Skeletal muscle satellite cell (primary cell): ENCODE measurements at regions not wholly inside any gene's neighbourhood (a gene's known extent, or its start where the extent isn't known, plus 50 kb on each side); places are given as distances from the start of the nearest gene placed in this dataset.

Source experiments
- H3K27me3 ChIP-seq: 2 replicates; pipeline ENCODE4 v1.7.0; 2013; ENCODE audit warnings: low read length; ENCODE audit not compliant: control insufficient read depth, insufficient read depth
- H3K36me3 ChIP-seq: 2 replicates; pipeline ENCODE4 v1.7.0; 2013; ENCODE audit warnings: mild to moderate bottlenecking, control low read depth, low read length; ENCODE audit not compliant: insufficient read depth
- H3K4me1 ChIP-seq: 2 replicates; pipeline ENCODE4 v1.7.0; 2013; ENCODE audit warnings: low read length; ENCODE audit not compliant: control insufficient read depth, insufficient read depth
- H3K4me2 ChIP-seq: 2 replicates; pipeline ENCODE4 v1.7.0; 2013; ENCODE audit warnings: mild to moderate bottlenecking, low read length
- H3K4me3 ChIP-seq: 2 replicates; pipeline ENCODE4 v1.7.0; 2013; ENCODE audit warnings: low read length
- H3K9ac ChIP-seq: 2 replicates; pipeline ENCODE4 v1.7.0; 2013; ENCODE audit warnings: mild to moderate bottlenecking, low read depth, low read length, moderate library complexity
- H3K9me3 ChIP-seq: replicated peaks from 2 replicates; pipeline ENCODE4 v1.7.0; 2013; ENCODE audit warnings: mild to moderate bottlenecking, control low read depth, low read length

DNA sequence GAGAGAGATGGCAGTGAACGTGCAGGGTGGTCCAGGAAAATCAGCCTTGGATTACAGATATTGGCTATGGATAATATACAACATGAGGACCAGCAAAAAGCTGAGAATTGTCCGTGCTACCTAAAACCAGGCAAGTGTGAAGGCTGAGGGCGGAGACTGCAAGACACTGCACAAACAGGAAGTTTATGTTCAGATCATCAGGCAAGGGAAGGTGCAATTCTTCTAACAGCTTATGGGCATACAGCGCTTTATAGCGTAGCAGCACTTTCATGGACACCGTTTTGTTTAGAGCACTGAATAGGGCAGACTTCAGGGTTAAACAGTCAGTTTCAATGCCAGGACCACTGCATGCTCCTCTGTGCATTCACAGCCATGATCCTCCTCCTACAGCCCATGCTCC lies 93.1 kb upstream of the TMEM45B start:
- Histone ChIP-seq H3K9me3 (no peaks in the 10 kb centered on the region), H3K36me3 (no peaks in the 10 kb centered on the region), H3K4me3 (no peak overlapping the region), H3K27me3 (peaks cover 26% of the 10 kb centered on the region), H3K9ac (no peak overlapping the region), H3K4me2 (no peak overlapping the region), H3K4me1 (no peaks in the 10 kb centered on the region)

DNA sequence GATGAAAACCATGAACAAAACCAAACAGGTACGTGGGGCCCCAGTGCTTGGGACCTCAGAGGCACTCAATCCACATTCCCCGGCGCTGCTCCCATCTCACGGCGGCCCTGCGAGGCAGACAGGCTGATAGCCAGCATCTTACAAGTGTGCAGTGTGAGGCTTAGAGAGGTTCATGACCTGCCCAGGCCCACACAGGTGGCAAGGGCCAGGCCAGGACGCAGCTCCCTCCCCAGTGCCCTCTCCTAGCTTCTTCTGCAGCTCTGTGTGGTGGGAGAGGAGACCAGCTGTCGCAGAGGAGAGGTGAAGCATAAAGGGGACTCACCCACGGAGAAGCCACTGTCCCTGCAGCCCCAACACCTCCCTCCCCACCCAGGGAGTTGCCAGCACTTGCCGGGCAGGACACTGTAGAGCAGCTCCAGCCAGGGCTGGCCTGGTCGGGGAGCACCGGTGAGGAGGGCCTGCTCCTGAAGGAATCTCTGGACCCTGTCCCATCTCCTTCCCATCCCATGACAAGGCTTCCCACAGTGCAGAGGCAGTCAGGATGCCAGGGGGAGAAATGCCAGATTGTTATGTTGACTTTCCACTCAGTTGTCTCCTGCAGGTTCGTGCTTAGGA lies 92.4 kb upstream of the TMEM45B start:
- Histone ChIP-seq H3K36me3 (no peaks in the 10 kb centered on the region), H3K9ac (no peak overlapping the region), H3K4me3 (no peak overlapping the region), H3K27me3 (peaks cover 26% of the 10 kb centered on the region), H3K9me3 (no peaks in the 10 kb centered on the region), H3K4me2 (no peak overlapping the region), H3K4me1 (no peaks in the 10 kb centered on the region)

DNA sequence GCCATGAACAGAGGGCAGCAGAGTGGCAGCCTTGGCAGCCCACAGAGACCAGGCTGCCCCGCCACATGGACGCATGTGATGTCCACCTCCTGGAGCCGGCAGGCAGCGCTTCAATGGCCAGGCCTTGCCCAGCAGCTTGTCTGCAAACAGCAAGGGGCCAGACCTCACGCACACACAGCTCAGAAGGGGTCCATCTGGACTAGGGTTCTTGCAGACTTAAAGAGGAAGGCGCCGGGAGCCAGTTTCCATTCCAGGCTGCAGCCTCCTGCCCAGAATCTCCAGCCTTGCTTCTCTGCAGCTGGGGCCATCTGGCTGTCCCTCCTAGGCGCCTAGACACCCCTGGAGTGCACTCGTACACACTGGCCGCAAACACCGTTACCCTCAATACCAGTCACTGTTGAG lies 91.9 kb upstream of the TMEM45B start:
- Histone ChIP-seq H3K4me1 (no peaks in the 10 kb centered on the region), H3K27me3 (peaks cover 26% of the 10 kb centered on the region), H3K4me2 (no peak overlapping the region), H3K9me3 (no peaks in the 10 kb centered on the region), H3K9ac (no peak overlapping the region), H3K4me3 (no peak overlapping the region), H3K36me3 (no peaks in the 10 kb centered on the region)

- no peak overlapping the region for H3K9ac ChIP-seq
- no peaks in the 10 kb centered on the region for H3K4me1 ChIP-seq
- H3K4me2 ChIP-seq = no peak overlapping the region
- H3K27me3 ChIP-seq = peaks cover 23% of the 10 kb centered on the region
- H3K9me3 ChIP-seq = no peaks in the 10 kb centered on the region
- H3K4me3 ChIP-seq = no peak overlapping the region
- no peaks in the 10 kb centered on the region for H3K36me3 ChIP-seq
Observed at GRCh38 chr11:129724866-129725265, 90.8 kb upstream of the TMEM45B start.

- no peak overlapping the region for H3K4me2 ChIP-seq
- H3K9ac ChIP-seq = no peak overlapping the region
- no peaks in the 10 kb centered on the region for H3K36me3 ChIP-seq
- H3K9me3 ChIP-seq = no peaks in the 10 kb centered on the region
- H3K4me1 ChIP-seq = no peaks in the 10 kb centered on the region
- no peak overlapping the region for H3K4me3 ChIP-seq
- H3K27me3 ChIP-seq = peaks cover 30% of the 10 kb centered on the region
Observed at GRCh38 chr11:129726179-129726578, 89.5 kb upstream of the TMEM45B start.

DNA sequence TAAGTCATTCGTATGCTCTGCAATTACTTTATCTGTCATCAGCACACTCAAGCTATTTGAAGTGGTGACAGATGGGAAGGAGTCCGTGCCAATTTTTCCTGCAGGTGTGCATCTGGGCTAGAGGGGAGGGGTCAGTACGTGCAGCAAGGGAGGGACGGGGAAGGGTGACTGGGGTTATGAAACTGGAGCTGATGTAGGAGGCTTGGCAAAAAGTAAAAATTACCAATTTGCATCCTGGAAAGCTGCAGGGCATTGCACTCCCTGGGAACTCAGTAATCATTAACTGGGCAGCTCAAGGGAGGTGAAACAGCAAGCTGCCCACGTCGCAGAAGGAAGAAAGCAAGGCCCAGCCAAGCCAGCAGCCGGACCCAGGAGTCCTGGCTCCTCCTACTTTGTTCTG lies 87.1 kb upstream of the TMEM45B start:
- no peak overlapping the region for H3K9ac ChIP-seq
- no peaks in the 10 kb centered on the region for H3K9me3 ChIP-seq
- H3K4me1 ChIP-seq = no peaks in the 10 kb centered on the region
- no peak overlapping the region for H3K4me2 ChIP-seq
- H3K4me3 ChIP-seq = no peak overlapping the region
- H3K27me3 ChIP-seq = peaks cover 30% of the 10 kb centered on the region
- no peaks in the 10 kb centered on the region for H3K36me3 ChIP-seq

DNA sequence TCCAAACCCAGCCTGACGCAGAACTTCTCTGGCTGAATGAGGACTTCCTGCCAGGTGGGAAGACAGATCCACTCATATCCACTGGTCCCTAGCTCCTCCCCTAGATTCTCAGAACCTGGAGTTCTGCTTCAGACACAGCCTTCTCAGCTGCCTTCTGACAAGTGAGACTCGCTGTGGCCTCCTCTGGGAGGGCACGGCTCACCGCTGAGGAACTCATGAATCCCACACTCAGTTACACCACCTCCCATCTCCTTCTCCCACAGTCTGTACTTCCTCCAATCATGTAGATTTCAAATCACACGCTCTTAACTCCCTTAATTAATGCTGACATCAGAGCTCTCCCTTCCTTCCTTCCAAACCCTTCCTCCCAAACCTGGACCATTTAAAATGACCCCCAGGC lies 86.4 kb upstream of the TMEM45B start:
- Histone ChIP-seq H3K9me3 (no peaks in the 10 kb centered on the region), H3K9ac (no peak overlapping the region), H3K4me1 (no peaks in the 10 kb centered on the region), H3K36me3 (no peaks in the 10 kb centered on the region), H3K27me3 (peaks cover 32% of the 10 kb centered on the region), H3K4me3 (no peak overlapping the region), H3K4me2 (no peak overlapping the region)

GRCh38 chr11:129729823-129730222 lies 85.8 kb upstream of the TMEM45B start:
- Histone ChIP-seq H3K36me3 (no peaks in the 10 kb centered on the region), H3K4me2 (no peak overlapping the region), H3K4me3 (no peak overlapping the region), H3K9me3 (no peaks in the 10 kb centered on the region), H3K9ac (no peak overlapping the region), H3K27me3 (peaks cover 33% of the 10 kb centered on the region), H3K4me1 (no peaks in the 10 kb centered on the region)

DNA sequence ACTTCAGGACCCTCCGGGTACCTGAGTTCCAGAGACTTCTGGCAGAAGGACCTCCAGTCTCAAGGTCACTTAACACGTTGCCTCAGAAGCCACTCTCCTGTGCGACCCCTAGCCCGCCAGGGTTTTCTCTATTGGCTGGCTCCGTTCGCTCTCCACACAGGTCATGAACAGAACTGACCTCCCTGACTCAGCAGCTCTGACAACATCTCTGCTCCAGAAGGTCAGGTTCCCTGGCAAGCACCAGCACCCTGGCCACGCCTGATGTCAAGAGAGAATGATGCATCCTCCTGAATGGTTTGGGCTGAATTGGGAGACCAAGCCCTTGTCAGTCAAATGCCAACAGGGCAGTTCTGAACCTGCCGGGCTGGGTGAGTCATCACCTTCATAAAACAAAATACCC lies 84.3 kb upstream of the TMEM45B start:
- H3K9me3 ChIP-seq = no peaks in the 10 kb centered on the region
- H3K27me3 ChIP-seq = peaks cover 40% of the 10 kb centered on the region
- no peak overlapping the region for H3K4me3 ChIP-seq
- no peaks in the 10 kb centered on the region for H3K36me3 ChIP-seq
- no peaks in the 10 kb centered on the region for H3K4me1 ChIP-seq
- no peak overlapping the region for H3K4me2 ChIP-seq
- no peak overlapping the region for H3K9ac ChIP-seq

- Histone ChIP-seq H3K27me3 (peaks cover 30% of the 10 kb centered on the region), H3K4me2 (no peak overlapping the region), H3K9ac (no peak overlapping the region), H3K4me1 (no peaks in the 10 kb centered on the region), H3K36me3 (no peaks in the 10 kb centered on the region), H3K9me3 (no peaks in the 10 kb centered on the region), H3K4me3 (no peak overlapping the region)
Observed at GRCh38 chr11:129732941-129733340, 82.7 kb upstream of the TMEM45B start.

DNA sequence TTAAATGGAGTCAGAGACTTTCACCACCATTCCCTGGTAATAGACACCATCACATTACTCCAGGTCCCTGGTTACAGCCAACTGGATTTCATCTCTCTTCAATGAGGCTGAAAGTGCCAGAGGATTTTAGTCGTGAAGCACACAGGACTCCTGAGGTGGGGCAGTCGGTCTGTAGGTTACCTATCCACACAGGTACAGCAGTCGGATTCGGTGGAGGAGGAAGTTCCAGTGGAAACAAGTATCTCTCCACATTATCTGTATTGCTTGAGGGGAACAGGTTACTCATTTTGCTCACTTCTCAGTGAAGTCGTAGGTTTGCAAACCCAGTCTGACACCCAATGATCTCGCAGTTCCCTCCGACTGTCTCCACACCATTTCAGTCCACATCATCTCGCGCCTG lies 82.3 kb upstream of the TMEM45B start:
- Histone ChIP-seq H3K4me2 (no peak overlapping the region), H3K9ac (no peak overlapping the region), H3K27me3 (peaks cover 33% of the 10 kb centered on the region), H3K9me3 (no peaks in the 10 kb centered on the region), H3K4me1 (no peaks in the 10 kb centered on the region), H3K36me3 (no peaks in the 10 kb centered on the region), H3K4me3 (no peak overlapping the region)

GRCh38 chr11:129733981-129734380 lies 81.7 kb upstream of the TMEM45B start:
- Histone ChIP-seq H3K4me3 (no peak overlapping the region), H3K9me3 (no peaks in the 10 kb centered on the region), H3K9ac (no peak overlapping the region)

More at GRCh38 chr11:129733981-129734380, 81.7 kb upstream of the TMEM45B start:
- peaks cover 36% of the 10 kb centered on the region for H3K27me3 ChIP-seq
- no peaks in the 10 kb centered on the region for H3K36me3 ChIP-seq
- no peaks in the 10 kb centered on the region for H3K4me1 ChIP-seq
- no peak overlapping the region for H3K4me2 ChIP-seq
